Endothelial cell of umbilical vein (primary cell): ENCODE measurements at regions not wholly inside any gene's neighbourhood (a gene's known extent, or its start where the extent isn't known, plus 50 kb on each side); places are given as distances from the start of the nearest gene placed in this dataset.
"Not testable (repeated sequence)": the region's sequence is repeated elsewhere in the genome, so short reads cannot be mapped to it uniquely, and the experiment has no call there.

Source experiments
- BruUV-seq: library from RNA; stranded (reverse); fragments of 400-500 nt; replicated peaks from 2 replicates; lab custom pipeline; 2021; lab: Mats Ljungman, UMichigan
- CTCF ChIA-PET: fragments of 300-600, 350-600 bp; sonication (Branson Sonifier 250); formaldehyde crosslinking; loops from one replicate; lab custom pipeline; 2021; ENCODE audit warnings: antibody characterized with exemption, inconsistent platforms; lab: Charles Lee
- POLR2A ChIA-PET: fragments of 300-600, 350-600 bp; sonication (Branson Sonifier 250); formaldehyde crosslinking; loops from one replicate; lab custom pipeline; 2021; ENCODE audit warnings: antibody characterized with exemption, inconsistent platforms; lab: Charles Lee
- DNase-seq: peaks from one replicate; pipeline ENCODE4 v3.0.0-alpha.2; 2011; ENCODE audit warnings: low read depth, low spot score
- FAIRE-seq: peaks from 2 replicates; lab custom pipeline; 2011; peaks lifted over from hg19 to GRCh38; lab: Jason Lieb, UNC
- H2AFZ ChIP-seq: 2 replicates; pipeline ENCODE4 v1.6.0; 2012; ENCODE audit warnings: low read depth, low read length, control low read depth, inconsistent platforms
- H3K27ac ChIP-seq: 2 replicates; pipeline ENCODE4 v1.5.1; 2011; ENCODE audit warnings: low read depth, mild to moderate bottlenecking, control low read depth, low read length, moderate library complexity; ENCODE audit not compliant: insufficient read depth
- H3K27me3 ChIP-seq, 2 experiments: 2 replicates each; pipeline versions ENCODE4 v1.6.0 to v1.6.1; 2011; ENCODE audit warnings: low read length in 2 of 2, mixed read lengths in 1 of 2; ENCODE audit not compliant: control insufficient read depth in 2 of 2, insufficient read depth in 2 of 2
- H3K36me3 ChIP-seq, 2 experiments: 2 replicates in 1 of 2; 3 replicates in 1 of 2; pipeline ENCODE4 v1.5.1; 2011; ENCODE audit warnings: low read length in 2 of 2, mild to moderate bottlenecking in 1 of 2, moderate library complexity in 1 of 2; ENCODE audit not compliant: control insufficient read depth in 2 of 2, insufficient read depth in 2 of 2; ENCODE audit errors: extremely low read depth in 1 of 2
- H3K4me1 ChIP-seq: 3 replicates; pipeline ENCODE4 v1.5.1; 2011; ENCODE audit warnings: mild to moderate bottlenecking, low read length; ENCODE audit not compliant: control insufficient read depth, insufficient read depth; ENCODE audit errors: extremely low read depth
- H3K4me2 ChIP-seq: 2 replicates; pipeline ENCODE4 v1.6.1; 2011; ENCODE audit warnings: low read length, control low read depth, mixed read lengths; ENCODE audit not compliant: insufficient read depth
- H3K4me3 ChIP-seq, 3 experiments: fragments of 200-600 bp in 1 of 3; sonication (generic), shearing (Covaris generic) in 1 of 3; replicated peaks in 1 of 3; 2 replicates each; pipeline ENCODE4 v1.5.1; 2011 to 2016; ENCODE audit warnings: control low read depth in 3 of 3, low read length in 3 of 3, mild to moderate bottlenecking in 2 of 3, inconsistent platforms in 1 of 3, low read depth in 1 of 3, moderate library complexity in 1 of 3; ENCODE audit not compliant: insufficient read depth in 1 of 3
- H3K79me2 ChIP-seq: 2 replicates; pipeline ENCODE4 v1.6.0; 2012; ENCODE audit warnings: low read length, inconsistent platforms; ENCODE audit not compliant: control insufficient read depth, insufficient read depth
- H3K9ac ChIP-seq: replicated peaks from 2 replicates; pipeline ENCODE3; 2011; ENCODE audit warnings: low read length, control low read depth; ENCODE audit not compliant: insufficient read depth; ENCODE audit errors: extremely low read depth
- H3K9me1 ChIP-seq: replicated peaks from 3 replicates; pipeline ENCODE4 v1.6.0; 2011; ENCODE audit warnings: mild to moderate bottlenecking, low read length; ENCODE audit not compliant: control insufficient read depth, insufficient read depth; ENCODE audit errors: extremely low read depth
- H3K9me3 ChIP-seq: replicated peaks from 2 replicates; pipeline ENCODE4 v1.5.1; 2012; ENCODE audit warnings: low read length, inconsistent platforms; ENCODE audit not compliant: control insufficient read depth, insufficient read depth
- H4K20me1 ChIP-seq: replicated peaks from 2 replicates; pipeline ENCODE3; 2011; ENCODE audit warnings: mild to moderate bottlenecking, low read length; ENCODE audit not compliant: control insufficient read depth, insufficient read depth; ENCODE audit errors: extremely low read depth
- CTCF ChIP-seq, 2 donors: IDR thresholded peaks; 1 replicate in 1 of 2; 2 replicates in 1 of 2; pipeline ENCODE4 v1.5.1; 2011; ENCODE audit warnings: low read length in 2 of 2, mild to moderate bottlenecking in 2 of 2, moderate library complexity in 2 of 2, control low read depth in 1 of 2, inconsistent platforms in 1 of 2, low read depth in 1 of 2; ENCODE audit not compliant: insufficient read depth in 1 of 2; ENCODE audit errors: extremely low read depth in 1 of 2
- dilution Hi-C: fragments of 300-500 bp; cut with MboI; formaldehyde crosslinking; loops from one replicate; pipeline ENCODE4 v1.15.0; 2019; ENCODE audit warnings: low sequenced_read_pairs; ENCODE audit not compliant: extremely low pct_ligation_motif_present
- intact Hi-C: fragments of 100-400 bp; cut with micrococcal nuclease; formaldehyde crosslinking; loops from one replicate; pipeline ENCODE4 v1.10.0; 2022

- DNase-seq, BruUV-seq, H3K9ac ChIP-seq, H3K9me1 ChIP-seq, dilution Hi-C loops, H3K79me2 ChIP-seq, intact Hi-C loops, POLR2A ChIA-PET, CTCF ChIA-PET, H3K27me3 ChIP-seq, H3K4me3 ChIP-seq, H4K20me1 ChIP-seq, H3K4me1 ChIP-seq, H2AFZ ChIP-seq, H3K4me2 ChIP-seq, H3K36me3 ChIP-seq, FAIRE-seq, H3K27ac ChIP-seq, H3K9me3 ChIP-seq: not testable (repeated sequence)
- peak; percentile 13 to 33 for TF ChIP-seq CTCF (IDR thresholded peaks at IDR 0.05; ENCODE audit: extremely low read depth in 1 of 2, insufficient read depth in 1 of 2, low read depth in 1 of 2, low read length in 2 of 2)
Measured at GRCh38 chr7:6938284-6938683, 112.2 kb upstream of the CCZ1B start.

GRCh38 chr7:6939126-6939525, 113.1 kb upstream of the CCZ1B start:
- H3K9me1 ChIP-seq, H2AFZ ChIP-seq, BruUV-seq, H3K4me3 ChIP-seq, H3K4me1 ChIP-seq, POLR2A ChIA-PET, H3K27ac ChIP-seq, H3K36me3 ChIP-seq, intact Hi-C loops, DNase-seq, H3K9ac ChIP-seq, H3K27me3 ChIP-seq, FAIRE-seq, H3K4me2 ChIP-seq, H4K20me1 ChIP-seq, dilution Hi-C loops, H3K79me2 ChIP-seq, H3K9me3 ChIP-seq: not testable (repeated sequence)
- CTCF ChIA-PET, result interaction anchor here (1.0 kb wide), 1 partner anchor 424 kb away, joined by 3 read pairs; no protein-coding TSS in a partner anchor

GRCh38 chr7:6939896-6940295, 113.8 kb upstream of the CCZ1B start:
- H3K36me3 ChIP-seq, H3K9me1 ChIP-seq, FAIRE-seq, H3K4me2 ChIP-seq, DNase-seq, H3K27me3 ChIP-seq, intact Hi-C loops, POLR2A ChIA-PET, H4K20me1 ChIP-seq, BruUV-seq, H3K4me1 ChIP-seq, H2AFZ ChIP-seq, H3K27ac ChIP-seq, dilution Hi-C loops, H3K79me2 ChIP-seq, H3K4me3 ChIP-seq, H3K9me3 ChIP-seq, H3K9ac ChIP-seq: not testable (repeated sequence)
- CTCF ChIA-PET, result interaction anchor here (1.0 kb wide), 1 partner anchor 424 kb away, joined by 3 read pairs; no protein-coding TSS in a partner anchor

- H3K4me1 ChIP-seq, H3K4me3 ChIP-seq, BruUV-seq, H3K36me3 ChIP-seq, H3K9me1 ChIP-seq, POLR2A ChIA-PET, H3K9ac ChIP-seq, CTCF ChIA-PET, H3K79me2 ChIP-seq, intact Hi-C loops, FAIRE-seq, H3K4me2 ChIP-seq, H3K27ac ChIP-seq, H4K20me1 ChIP-seq, H3K27me3 ChIP-seq, H2AFZ ChIP-seq, DNase-seq, H3K9me3 ChIP-seq, dilution Hi-C loops: not testable (repeated sequence)
Measured at GRCh38 chr7:6946873-6947272, 120.8 kb upstream of the CCZ1B start.
